Neural progenitor cell (in vitro differentiated cells): ENCODE measurements at regions not wholly inside any gene's neighbourhood (a gene's known extent, or its start where the extent isn't known, plus 50 kb on each side); places are given as distances from the start of the nearest gene placed in this dataset.

ENCODE experiments used
- DNase-seq: peaks from one replicate; pipeline ENCODE4 v3.0.0-alpha.2; 2016; ENCODE audit warnings: low spot score
- H2AFZ ChIP-seq: fragments of 200-600 bp; sonication (generic); replicated peaks from 2 replicates; pipeline ENCODE4 v1.6.1; 2016; ENCODE audit warnings: antibody characterized with exemption
- H3F3A ChIP-seq: fragments of 200-600 bp; sonication (generic); 2 replicates; pipeline ENCODE4 v1.6.1; 2016; ENCODE audit warnings: antibody characterized with exemption, low read depth
- H3K27ac ChIP-seq: fragments of 200-600 bp; sonication (generic); 2 replicates; pipeline ENCODE4 v1.5.1; 2016; ENCODE audit warnings: mild to moderate bottlenecking
- H3K27me3 ChIP-seq: fragments of 200-600 bp; sonication (generic); 2 replicates; pipeline ENCODE4 v1.6.1; 2016; ENCODE audit warnings: mild to moderate bottlenecking, moderate library complexity
- H3K36me3 ChIP-seq: fragments of 200-600 bp; sonication (generic); 2 replicates; pipeline ENCODE4 v1.5.1; 2016
- H3K4me1 ChIP-seq: fragments of 200-600 bp; sonication (generic); 2 replicates; pipeline ENCODE4 v1.6.1; 2016; ENCODE audit warnings: mixed run types
- H3K4me2 ChIP-seq: fragments of 200-600 bp; sonication (generic); 2 replicates; pipeline ENCODE4 v1.6.1; 2016
- H3K4me3 ChIP-seq: fragments of 200-600 bp; sonication (generic); 2 replicates; pipeline ENCODE4 v1.5.1; 2016
- H3K79me2 ChIP-seq: fragments of 200-600 bp; sonication (generic); 2 replicates; pipeline ENCODE4 v1.6.1; 2016; ENCODE audit warnings: low read depth
- H3K9ac ChIP-seq: fragments of 200-600 bp; sonication (generic); 2 replicates; pipeline ENCODE4 v1.6.1; 2016
- H3K9me3 ChIP-seq: fragments of 200-600 bp; sonication (generic); 2 replicates; pipeline ENCODE4 v1.5.1; 2016; ENCODE audit warnings: low read depth
- H4K20me1 ChIP-seq: fragments of 200-600 bp; sonication (generic); 2 replicates; pipeline ENCODE4 v1.6.1; 2016; ENCODE audit warnings: low read depth
- H3K27ac Mint-ChIP-seq: 3 replicates; pipeline ENCODE4 v1.8.0; 2021; ENCODE audit warnings: mixed read lengths
- H3K27me3 Mint-ChIP-seq: 2 replicates; pipeline ENCODE4 v1.8.0; 2022; ENCODE audit warnings: low read depth, mild to moderate bottlenecking, inconsistent platforms, moderate library complexity, mixed read lengths; ENCODE audit not compliant: insufficient read depth
- H3K36me3 Mint-ChIP-seq: 3 replicates; pipeline ENCODE4 v1.8.0; 2021; ENCODE audit warnings: mixed read lengths
- H3K4me1 Mint-ChIP-seq: 3 replicates; pipeline ENCODE4 v1.8.0; 2021; ENCODE audit warnings: mixed read lengths
- H3K4me3 Mint-ChIP-seq: 3 replicates; pipeline ENCODE4 v1.8.0; 2021; ENCODE audit warnings: mild to moderate bottlenecking, moderate library complexity, mixed read lengths
- H3K9me3 Mint-ChIP-seq: 3 replicates; pipeline ENCODE4 v1.8.0; 2020; ENCODE audit warnings: mixed read lengths
- CTCF ChIP-seq: fragments of 200-600 bp; sonication (generic); IDR thresholded peaks from 2 replicates; pipeline ENCODE4 v1.5.1; 2017; ENCODE audit warnings: antibody characterized with exemption, mild to moderate bottlenecking
- EZH2 ChIP-seq: fragments of 200-600 bp; sonication (generic); IDR thresholded peaks from 2 replicates; pipeline ENCODE4 v1.6.1; 2017; ENCODE audit warnings: antibody characterized with exemption, mild to moderate bottlenecking, moderate library complexity
- EZH2phosphoT487 ChIP-seq: fragments of 200-600 bp; sonication (generic); IDR thresholded peaks from 2 replicates; pipeline ENCODE4 v1.6.1; 2017; ENCODE audit warnings: antibody characterized with exemption

DNA sequence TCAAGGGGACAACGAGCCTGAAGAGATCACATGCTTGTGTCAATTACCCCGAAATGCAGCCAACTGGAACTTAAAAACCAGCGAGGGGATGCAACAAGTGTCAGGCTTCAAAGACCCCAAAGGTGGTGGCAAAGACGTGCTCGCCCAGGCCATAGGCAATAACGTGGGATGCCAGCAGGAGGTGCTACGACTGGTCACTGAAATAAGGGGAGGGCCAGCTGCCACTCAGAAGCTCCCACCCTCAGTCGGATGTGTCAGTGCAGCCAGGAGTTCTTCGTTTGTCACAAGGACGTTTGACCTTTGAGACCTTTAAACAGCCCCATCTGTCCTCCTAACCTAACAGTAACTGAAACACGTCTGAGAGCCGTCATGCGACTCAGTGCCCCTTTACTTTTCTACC, 556.8 kb upstream of the PCDH10 start:
- Histone ChIP-seq H2AFZ (no peak overlapping the region), H3K4me1 (no peaks in the 10 kb centered on the region), H3K9me3 (no peaks in the 10 kb centered on the region), H3K36me3 (no peaks in the 10 kb centered on the region), H3K9ac (no peak overlapping the region), H3K27me3 (no peaks in the 10 kb centered on the region), H3K27ac (no peak overlapping the region), H3K4me2 (no peak overlapping the region), H3K79me2 (no peaks in the 10 kb centered on the region), H3F3A (no peaks in the 10 kb centered on the region), H3K4me3 (no peak overlapping the region), H4K20me1 (no peaks in the 10 kb centered on the region)
- no peak overlapping the region for H3K27ac Mint-ChIP-seq
- H3K4me1 Mint-ChIP-seq, result no peaks in the 10 kb centered on the region
- H3K36me3 Mint-ChIP-seq, result no peaks in the 10 kb centered on the region
- no peaks in the 10 kb centered on the region for H3K27me3 Mint-ChIP-seq
- H3K9me3 Mint-ChIP-seq, result no peaks in the 10 kb centered on the region
- DNase-seq, result no peak
- H3K4me3 Mint-ChIP-seq, result no peak overlapping the region
- TF ChIP-seq CTCF (peak; percentile 10), EZH2 (no peak), EZH2phosphoT487 (no peak)

DNA sequence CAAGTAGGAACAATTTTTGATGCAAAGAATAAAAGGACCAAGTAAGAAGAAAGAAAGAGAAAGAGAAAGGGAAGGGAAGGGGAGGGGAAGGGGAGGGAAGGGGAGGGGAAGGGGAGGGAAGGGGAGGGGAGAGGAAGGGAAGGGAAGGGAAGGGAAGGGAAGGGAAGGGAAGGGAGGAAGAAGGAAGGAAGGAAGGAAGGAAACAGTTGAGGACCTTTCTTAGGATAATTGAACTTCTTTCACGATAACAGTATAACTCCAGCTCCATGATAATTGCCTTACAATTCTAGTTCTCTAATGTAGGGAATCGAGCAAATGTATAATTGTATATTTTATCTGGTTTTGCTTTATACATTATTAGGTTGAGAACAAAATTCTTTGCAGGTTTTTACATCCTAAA, 556.2 kb upstream of the PCDH10 start:
- H3K36me3 Mint-ChIP-seq, result no peaks in the 10 kb centered on the region
- no peaks in the 10 kb centered on the region for H3K79me2 ChIP-seq
- H3K27ac Mint-ChIP-seq, result no peak overlapping the region
- TF ChIP-seq CTCF (no peak), EZH2 (no peak), EZH2phosphoT487 (no peak)
- H3K27me3 ChIP-seq, result no peaks in the 10 kb centered on the region
- no peak overlapping the region for H3K4me3 ChIP-seq
- no peaks in the 10 kb centered on the region for H3K27me3 Mint-ChIP-seq
- no peak overlapping the region for H3K4me3 Mint-ChIP-seq
- H3F3A ChIP-seq, result no peaks in the 10 kb centered on the region
- no peak overlapping the region for H2AFZ ChIP-seq
- no peaks in the 10 kb centered on the region for H3K9me3 ChIP-seq
- no peaks in the 10 kb centered on the region for H4K20me1 ChIP-seq
- no peaks in the 10 kb centered on the region for H3K4me1 Mint-ChIP-seq
- no peak overlapping the region for H3K4me2 ChIP-seq
- no peaks in the 10 kb centered on the region for H3K4me1 ChIP-seq
- DNase-seq, result no peak
- H3K36me3 ChIP-seq, result no peaks in the 10 kb centered on the region
- H3K27ac ChIP-seq, result no peak overlapping the region
- H3K9ac ChIP-seq, result no peak overlapping the region
- H3K9me3 Mint-ChIP-seq, result no peaks in the 10 kb centered on the region

- Histone ChIP-seq H3K9ac (no peak overlapping the region), H3K4me1 (no peaks in the 10 kb centered on the region), H3K9me3 (no peaks in the 10 kb centered on the region), H3F3A (no peaks in the 10 kb centered on the region), H3K27ac (no peak overlapping the region), H3K27me3 (no peaks in the 10 kb centered on the region), H3K4me2 (no peak overlapping the region), H3K79me2 (no peaks in the 10 kb centered on the region), H3K4me3 (no peak overlapping the region), H4K20me1 (no peaks in the 10 kb centered on the region), H2AFZ (no peak overlapping the region), H3K36me3 (no peaks in the 10 kb centered on the region)
- no peaks in the 10 kb centered on the region for H3K36me3 Mint-ChIP-seq
- DNase-seq, result no peak
- H3K9me3 Mint-ChIP-seq, result no peaks in the 10 kb centered on the region
- no peak overlapping the region for H3K27ac Mint-ChIP-seq
- H3K4me1 Mint-ChIP-seq, result no peaks in the 10 kb centered on the region
- H3K27me3 Mint-ChIP-seq, result no peaks in the 10 kb centered on the region
- no peak for TF ChIP-seq EZH2phosphoT487
- no peak for TF ChIP-seq EZH2
- no peak for TF ChIP-seq CTCF
- H3K4me3 Mint-ChIP-seq, result no peak overlapping the region
These were observed 555.2 kb upstream of the PCDH10 start for GRCh38 chr4:132593717-132594400.
